ENCODE measurements at regions not wholly inside any gene's neighbourhood (a gene's known extent, or its start where the extent isn't known, plus 50 kb on each side); places are given as distances from the start of the nearest gene placed in this dataset.

DNA sequence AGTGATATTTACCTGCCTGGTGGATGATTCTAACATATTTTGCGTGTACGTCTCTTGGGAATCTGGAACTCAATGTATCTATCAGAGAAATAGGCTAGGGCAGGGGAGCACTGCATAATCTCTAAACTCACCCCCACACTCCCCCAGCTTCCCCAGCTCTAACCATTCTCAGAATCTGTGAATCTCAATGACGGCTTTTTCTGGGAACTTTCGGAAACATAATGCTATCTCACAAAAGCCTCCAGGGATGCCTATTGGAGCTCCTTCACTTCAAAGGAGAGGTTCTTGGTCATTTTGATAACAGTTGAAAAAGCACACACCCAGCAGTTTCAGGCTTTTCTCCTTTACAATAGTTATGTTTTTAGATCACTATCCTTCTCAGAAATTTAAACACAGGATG lies 113.8 kb upstream of the MAGI3 start:
- TF ChIP-seq, protein P1, sequence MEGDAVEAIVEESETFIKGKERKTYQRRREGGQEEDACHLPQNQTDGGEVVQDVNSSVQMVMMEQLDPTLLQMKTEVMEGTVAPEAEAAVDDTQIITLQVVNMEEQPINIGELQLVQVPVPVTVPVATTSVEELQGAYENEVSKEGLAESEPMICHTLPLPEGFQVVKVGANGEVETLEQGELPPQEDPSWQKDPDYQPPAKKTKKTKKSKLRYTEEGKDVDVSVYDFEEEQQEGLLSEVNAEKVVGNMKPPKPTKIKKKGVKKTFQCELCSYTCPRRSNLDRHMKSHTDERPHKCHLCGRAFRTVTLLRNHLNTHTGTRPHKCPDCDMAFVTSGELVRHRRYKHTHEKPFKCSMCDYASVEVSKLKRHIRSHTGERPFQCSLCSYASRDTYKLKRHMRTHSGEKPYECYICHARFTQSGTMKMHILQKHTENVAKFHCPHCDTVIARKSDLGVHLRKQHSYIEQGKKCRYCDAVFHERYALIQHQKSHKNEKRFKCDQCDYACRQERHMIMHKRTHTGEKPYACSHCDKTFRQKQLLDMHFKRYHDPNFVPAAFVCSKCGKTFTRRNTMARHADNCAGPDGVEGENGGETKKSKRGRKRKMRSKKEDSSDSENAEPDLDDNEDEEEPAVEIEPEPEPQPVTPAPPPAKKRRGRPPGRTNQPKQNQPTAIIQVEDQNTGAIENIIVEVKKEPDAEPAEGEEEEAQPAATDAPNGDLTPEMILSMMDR (conservative IDR thresholded peaks at IDR 0.05), result no peak
- no peak for TF ChIP-seq ZFX (IDR thresholded peaks at IDR 0.05)
- H3K27ac ChIP-seq, result no peak overlapping the region

DNA sequence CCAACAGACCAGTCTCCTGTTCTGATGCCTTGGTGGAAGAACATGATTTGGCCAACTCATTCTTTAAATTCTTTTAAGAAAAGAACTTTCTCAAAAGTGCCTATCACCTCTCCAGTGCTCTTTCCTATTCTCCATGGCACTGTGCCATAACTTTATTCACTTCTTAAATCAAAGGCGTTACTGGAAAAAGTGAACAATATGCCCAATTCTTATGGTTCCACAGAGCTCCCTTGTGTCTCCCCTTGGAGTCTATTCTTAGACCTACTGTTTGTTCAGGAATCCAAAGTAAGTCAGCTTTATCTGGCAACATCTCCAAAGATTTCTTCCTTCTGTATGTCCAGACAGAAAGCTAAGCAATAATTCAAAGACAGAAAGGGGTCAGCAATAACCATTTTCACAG lies 111.9 kb upstream of the MAGI3 start:
- no peak overlapping the region for H3K27ac ChIP-seq
- TF ChIP-seq ZFX (IDR thresholded peaks at IDR 0.05), result no peak
- TF ChIP-seq, protein P1 (conservative IDR thresholded peaks at IDR 0.05), result no peak

GRCh38 chr1:113278777-113279176 lies 111.5 kb upstream of the MAGI3 start:
- no peak overlapping the region for H3K27ac ChIP-seq
- TF ChIP-seq, protein P1 (conservative IDR thresholded peaks at IDR 0.05), result no peak
- no peak for TF ChIP-seq ZFX (IDR thresholded peaks at IDR 0.05)

DNA sequence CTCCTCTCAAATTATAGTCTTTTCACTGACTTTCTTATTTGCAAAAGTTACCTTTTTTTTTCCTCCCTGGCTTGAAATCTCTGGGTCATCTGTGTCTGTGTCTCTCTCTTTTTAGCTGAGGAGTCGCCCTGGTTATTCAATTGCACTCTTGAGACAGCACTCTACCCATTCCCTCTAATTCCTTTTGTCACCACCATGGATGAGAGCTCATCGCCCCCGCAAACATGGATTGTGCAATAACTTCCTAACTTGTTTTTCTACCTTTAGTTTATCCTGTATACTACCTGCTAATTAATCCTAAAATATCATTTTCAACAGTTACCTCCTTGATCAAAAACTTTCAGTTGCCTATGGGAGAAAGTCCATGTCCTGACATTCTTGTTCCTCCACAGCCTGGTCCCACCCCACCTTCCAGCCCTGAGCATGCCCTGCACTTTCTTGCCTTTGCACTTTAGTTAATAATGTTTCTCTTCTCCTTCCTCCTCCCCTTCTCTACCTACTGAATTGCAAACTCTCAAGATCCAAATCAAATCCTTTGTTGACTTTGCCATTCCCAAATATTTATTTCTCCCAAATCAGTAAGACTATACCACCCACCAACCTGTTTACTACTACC lies 110.4 kb upstream of the MAGI3 start:
- TF ChIP-seq ZFX (IDR thresholded peaks at IDR 0.05), result no peak
- TF ChIP-seq, protein P1 (conservative IDR thresholded peaks at IDR 0.05), result no peak
- no peak overlapping the region for H3K27ac ChIP-seq

DNA sequence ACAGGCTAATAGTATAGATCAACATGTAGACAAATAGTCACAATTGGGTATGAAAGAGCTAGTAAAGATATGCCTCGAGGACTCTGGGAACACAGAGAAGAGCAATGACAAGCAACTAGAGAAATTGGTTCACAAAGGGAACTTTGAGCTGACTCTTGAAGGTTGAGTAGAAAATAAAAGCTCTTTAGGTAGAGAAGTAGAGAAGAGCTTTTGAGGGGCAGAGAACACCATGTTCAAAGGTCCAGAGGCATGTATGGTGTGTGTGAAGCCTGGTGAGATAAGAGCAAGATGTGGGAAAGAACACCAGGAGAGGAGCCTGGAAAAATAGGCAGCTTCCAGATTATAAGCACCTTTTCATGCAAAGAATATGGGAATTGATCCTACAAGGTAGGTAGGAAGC lies 109.7 kb upstream of the MAGI3 start:
- no peak overlapping the region for H3K27ac ChIP-seq
- no peak for TF ChIP-seq ZFX (IDR thresholded peaks at IDR 0.05)
- TF ChIP-seq, protein P1 (conservative IDR thresholded peaks at IDR 0.05), result no peak

- no peak overlapping the region for H3K27ac ChIP-seq
- TF ChIP-seq ZFX (IDR thresholded peaks at IDR 0.05), result no peak
- TF ChIP-seq, protein P1 (conservative IDR thresholded peaks at IDR 0.05), result no peak
These were observed 108.8 kb upstream of the MAGI3 start for GRCh38 chr1:113281550-113281949.

DNA sequence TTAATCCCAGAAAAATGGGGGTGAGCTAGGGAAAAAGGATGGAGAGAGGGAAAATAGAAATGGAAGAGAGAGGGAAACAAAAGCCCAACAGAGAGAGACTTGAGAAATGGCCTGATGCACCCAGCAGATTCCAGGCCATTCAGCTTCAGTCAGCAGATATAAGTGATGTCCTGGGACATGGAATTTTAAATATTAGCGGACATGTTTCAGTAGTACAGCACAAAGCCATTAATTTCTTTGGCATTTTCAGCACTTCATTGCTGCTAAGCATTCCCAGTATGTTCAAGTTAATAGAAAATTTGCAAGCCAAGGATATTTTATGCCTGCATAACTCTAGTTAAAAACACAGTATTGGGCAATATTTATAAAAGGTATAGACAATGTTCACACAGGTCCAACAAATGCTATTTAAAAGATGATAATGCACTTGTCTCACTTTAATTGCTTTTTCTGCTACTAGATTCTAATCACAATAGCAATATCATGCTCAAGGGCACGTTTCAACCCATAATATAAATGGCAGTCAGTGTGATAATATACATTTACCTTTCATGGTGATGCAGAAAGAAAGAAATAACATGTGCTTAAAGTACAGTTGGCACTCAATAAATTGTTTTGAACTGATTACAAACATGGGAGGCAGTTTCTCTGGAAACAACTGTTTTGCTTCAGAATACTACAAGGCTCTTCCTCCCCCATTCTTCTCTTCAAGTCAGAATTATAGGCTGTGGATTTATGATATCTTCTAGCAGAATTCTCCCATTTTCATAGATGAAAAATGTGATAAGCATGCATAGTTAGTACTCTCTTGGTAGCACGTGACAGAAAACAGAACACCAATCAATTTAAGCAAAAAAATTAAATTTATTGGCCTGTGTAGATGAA lies 108.1 kb upstream of the MAGI3 start:
- TF ChIP-seq ZFX (IDR thresholded peaks at IDR 0.05), result no peak
- TF ChIP-seq, protein P1 (conservative IDR thresholded peaks at IDR 0.05), result no peak
- no peak overlapping the region for H3K27ac ChIP-seq
